H9 (cell line): ENCODE measurements at regions not wholly inside any gene's neighbourhood (a gene's known extent, or its start where the extent isn't known, plus 50 kb on each side); places are given as distances from the start of the nearest gene placed in this dataset.

Experiments
- DNase-seq: peaks from one replicate; pipeline ENCODE4 v3.0.0-alpha.2; 2017
- H2AFZ ChIP-seq: one replicate; pipeline ENCODE4 v1.6.1; 2013; ENCODE audit warnings: mild to moderate bottlenecking, low read length, control low read depth, moderate library complexity
- H2AK5ac ChIP-seq: 2 replicates; pipeline ENCODE4 v1.6.1; 2013; ENCODE audit warnings: low read length, control low read depth, mixed read lengths; ENCODE audit not compliant: insufficient read length
- H2BK120ac ChIP-seq: one replicate; pipeline ENCODE4 v1.6.1; 2013; ENCODE audit warnings: low read depth, mild to moderate bottlenecking, low read length, control low read depth, inconsistent platforms; ENCODE audit not compliant: poor library complexity, severe bottlenecking
- H2BK12ac ChIP-seq: 2 replicates; pipeline ENCODE4 v1.6.1; 2013; ENCODE audit warnings: low read length, control low read depth, mixed read lengths, low read depth; ENCODE audit not compliant: insufficient read length
- H2BK15ac ChIP-seq: 2 replicates; pipeline ENCODE4 v1.6.1; 2013; ENCODE audit warnings: low read depth, low read length, control low read depth
- H2BK20ac ChIP-seq: one replicate; pipeline ENCODE4 v1.6.1; 2013; ENCODE audit warnings: low read depth, mild to moderate bottlenecking, low read length, control low read depth, inconsistent platforms; ENCODE audit not compliant: poor library complexity, severe bottlenecking
- H2BK5ac ChIP-seq: 2 replicates; pipeline ENCODE4 v1.6.1; 2013; ENCODE audit warnings: low read length, control low read depth, mixed read lengths; ENCODE audit not compliant: insufficient read length
- H3K14ac ChIP-seq: 2 replicates; pipeline ENCODE4 v1.6.1; 2013; ENCODE audit warnings: low read length, control low read depth; ENCODE audit not compliant: insufficient read depth
- H3K18ac ChIP-seq: 2 replicates; pipeline ENCODE4 v1.6.1; 2013; ENCODE audit warnings: low read depth, mild to moderate bottlenecking, mixed read lengths, low read length, control low read depth; ENCODE audit not compliant: insufficient read length
- H3K23ac ChIP-seq: 2 replicates; pipeline ENCODE4 v1.6.1; 2013; ENCODE audit warnings: low read length, control low read depth, mixed read lengths, low read depth; ENCODE audit not compliant: insufficient read length
- H3K23me2 ChIP-seq: 2 replicates; pipeline ENCODE4 v1.6.1; 2013; ENCODE audit warnings: low read depth, mild to moderate bottlenecking, mixed read lengths, low read length, control low read depth; ENCODE audit not compliant: insufficient read length, poor library complexity, severe bottlenecking
- H3K27ac ChIP-seq: 2 replicates; pipeline ENCODE4 v1.5.1; 2013; ENCODE audit warnings: low read length, control low read depth, mixed read lengths, low read depth; ENCODE audit not compliant: insufficient read length
- H3K27me3 ChIP-seq: 2 replicates; pipeline ENCODE4 v1.6.1; 2013; ENCODE audit warnings: low read length, control low read depth, inconsistent platforms; ENCODE audit not compliant: insufficient read depth
- H3K4ac ChIP-seq: 2 replicates; pipeline ENCODE4 v1.6.1; 2013; ENCODE audit warnings: low read depth, mild to moderate bottlenecking, control low read depth, inconsistent platforms, low read length, moderate library complexity
- H3K4me1 ChIP-seq: 2 replicates; pipeline ENCODE4 v1.6.1; 2013; ENCODE audit warnings: low read length, control low read depth, inconsistent platforms; ENCODE audit not compliant: insufficient read depth
- H3K4me2 ChIP-seq: 2 replicates; pipeline ENCODE4 v1.6.1; 2013; ENCODE audit warnings: low read length, control low read depth, mixed read lengths; ENCODE audit not compliant: insufficient read length, insufficient read depth
- H3K56ac ChIP-seq: 2 replicates; pipeline ENCODE4 v1.6.1; 2013; ENCODE audit warnings: low read depth, mild to moderate bottlenecking, mixed read lengths, low read length, control low read depth; ENCODE audit not compliant: insufficient read length
- H3K79me1 ChIP-seq: 2 replicates; pipeline ENCODE4 v1.6.1; 2013; ENCODE audit warnings: low read depth, mild to moderate bottlenecking, moderate library complexity, low read length, control low read depth, inconsistent platforms; ENCODE audit not compliant: insufficient read depth, poor library complexity, severe bottlenecking
- H3K79me2 ChIP-seq: 2 replicates; pipeline ENCODE4 v1.6.1; 2013; ENCODE audit warnings: low read length, control low read depth, inconsistent platforms; ENCODE audit not compliant: insufficient read depth
- H3K9ac ChIP-seq: 2 replicates; pipeline ENCODE4 v1.6.1; 2013; ENCODE audit warnings: low read length, control low read depth, mixed read lengths; ENCODE audit not compliant: insufficient read length; ENCODE audit errors: extremely low read depth
- H3K9me3 ChIP-seq: one replicate; pipeline ENCODE4 v1.6.1; 2013; ENCODE audit warnings: low read depth, low read length, inconsistent platforms; ENCODE audit not compliant: control insufficient read depth
- H3T11ph ChIP-seq: one replicate; pipeline ENCODE4 v1.6.1; 2013; ENCODE audit warnings: mild to moderate bottlenecking, low read length, control low read depth, inconsistent platforms
- H4K20me1 ChIP-seq: one replicate; pipeline ENCODE4 v1.6.1; 2013; ENCODE audit not compliant: control insufficient read depth, insufficient read length, insufficient read depth
- H4K5ac ChIP-seq: 2 replicates; pipeline ENCODE4 v1.6.1; 2013; ENCODE audit warnings: low read depth, mild to moderate bottlenecking, mixed read lengths, low read length, control low read depth; ENCODE audit not compliant: insufficient read length
- H4K8ac ChIP-seq: replicated peaks from 2 replicates; pipeline ENCODE4 v1.6.1; 2013; ENCODE audit warnings: low read length, control low read depth, mixed read lengths, low read depth; ENCODE audit not compliant: insufficient read length
- H4K91ac ChIP-seq: 2 replicates; pipeline ENCODE4 v1.6.1; 2013; ENCODE audit warnings: low read depth, mild to moderate bottlenecking, moderate library complexity, mixed read lengths, low read length, control low read depth; ENCODE audit not compliant: insufficient read length
- H3K27ac Mint-ChIP-seq, 3 experiments: 2 replicates in 2 of 3; 3 replicates in 1 of 3; pipeline ENCODE4 v1.8.0; 2020 to 2021; ENCODE audit warnings: mixed read lengths in 3 of 3, mild to moderate bottlenecking in 1 of 3, moderate library complexity in 1 of 3
- H3K27me3 Mint-ChIP-seq: 2 replicates; pipeline ENCODE4 v1.8.0; 2021; ENCODE audit warnings: low read depth, mild to moderate bottlenecking, moderate library complexity, mixed read lengths
- H3K36me3 Mint-ChIP-seq, 3 experiments: 2 replicates in 2 of 3; 3 replicates in 1 of 3; pipeline ENCODE4 v1.8.0; 2020 to 2021; ENCODE audit warnings: low read depth in 3 of 3, mixed read lengths in 3 of 3; ENCODE audit not compliant: insufficient read depth in 1 of 3
- H3K4me1 Mint-ChIP-seq, 2 experiments: 2 replicates each; pipeline ENCODE4 v1.8.0; 2020; ENCODE audit warnings: mixed read lengths in 2 of 2
- H3K4me3 Mint-ChIP-seq, 2 experiments: 2 replicates in 1 of 2; 3 replicates in 1 of 2; pipeline ENCODE4 v1.8.0; 2020 to 2021; ENCODE audit warnings: mild to moderate bottlenecking in 2 of 2, mixed read lengths in 2 of 2, moderate library complexity in 1 of 2
- H3K9me3 Mint-ChIP-seq, 2 experiments: 2 replicates in 1 of 2; 3 replicates in 1 of 2; pipeline ENCODE4 v1.8.0; 2020; ENCODE audit warnings: mild to moderate bottlenecking in 2 of 2, mixed read lengths in 2 of 2, moderate library complexity in 1 of 2
- CTCF ChIP-seq: fragments of 200-600 bp; sonication (generic); conservative IDR thresholded peaks from 3 replicates; pipeline ENCODE4 v1.8.0; 2021; ENCODE audit warnings: antibody characterized with exemption, mild to moderate bottlenecking
- WGBS: extraction: QIAGEN DNeasy Blood & Tissue Kit; methylation state at CpG from one replicate; pipeline ENCODE4 v1.1.7; 2013; ENCODE audit warnings: missing lambda C conversion rate, low lambda C conversion rate, mixed read lengths; ENCODE audit not compliant: insufficient read length; ENCODE audit errors: extremely low coverage; 5-methylcytosine and 5-hydroxymethylcytosine counted together

GRCh38 chr18:11516751-11517503, 92.5 kb upstream of the SLC35G4 start:
- DNase-seq = no peak
- no peak overlapping the region for H3K56ac ChIP-seq
- no peaks in the 10 kb centered on the region for H3K79me2 ChIP-seq
- Mint-ChIP-seq H3K4me3 (no peak overlapping the region), H3K27me3 (peaks cover 11% of the 10 kb centered on the region), H3K36me3 (no peaks in the 10 kb centered on the region), H3K4me1 (peaks cover 3 to 7% of the 10 kb centered on the region in 2 experiments; a peak in 3 of 4 replicates), H3K27ac (no peak overlapping the region), H3K9me3 (no peaks in the 10 kb centered on the region)
- no peak overlapping the region for H3K9ac ChIP-seq
- WGBS = no CpG with 5 or more reads among the region's 14 CpGs
- H2BK5ac ChIP-seq = no peak overlapping the region
- H3K18ac ChIP-seq = no peak overlapping the region
- TF ChIP-seq CTCF = no peak
- H3K14ac ChIP-seq = no peak overlapping the region
- H4K8ac ChIP-seq = no peak overlapping the region
- no peaks in the 10 kb centered on the region for H3K27me3 ChIP-seq
- H2BK12ac ChIP-seq = no peak overlapping the region
- H2BK20ac ChIP-seq = no peak overlapping the region
- H2BK15ac ChIP-seq = no peak overlapping the region
- no peak overlapping the region for H4K91ac ChIP-seq
- no peaks in the 10 kb centered on the region for H3K79me1 ChIP-seq
- H3K23me2 ChIP-seq = no peaks in the 10 kb centered on the region
- no peak overlapping the region for H3K23ac ChIP-seq
- H3T11ph ChIP-seq = no peak overlapping the region
- H3K4ac ChIP-seq = no peak overlapping the region
- no peak overlapping the region for H3K27ac ChIP-seq
- no peaks in the 10 kb centered on the region for H3K9me3 ChIP-seq
- H2AFZ ChIP-seq = no peak overlapping the region
- H2BK120ac ChIP-seq = no peak overlapping the region
- H4K20me1 ChIP-seq = no peaks in the 10 kb centered on the region
- no peaks in the 10 kb centered on the region for H3K4me1 ChIP-seq
- H3K4me2 ChIP-seq = no peak overlapping the region
- no peak overlapping the region for H2AK5ac ChIP-seq
- H4K5ac ChIP-seq = no peak overlapping the region
